HG02884 (cell line): ENCODE measurements at regions not wholly inside any gene's neighbourhood (a gene's known extent, or its start where the extent isn't known, plus 50 kb on each side); places are given as distances from the start of the nearest gene placed in this dataset.

Experiments
- ATAC-seq: cut with Tn5 transposase; IDR thresholded peaks from one replicate; pipeline ENCODE4 v1.9.1; 2021; ENCODE audit warnings: mild to moderate bottlenecking, moderate library complexity; ENCODE audit not compliant: unreplicated experiment

DNA sequence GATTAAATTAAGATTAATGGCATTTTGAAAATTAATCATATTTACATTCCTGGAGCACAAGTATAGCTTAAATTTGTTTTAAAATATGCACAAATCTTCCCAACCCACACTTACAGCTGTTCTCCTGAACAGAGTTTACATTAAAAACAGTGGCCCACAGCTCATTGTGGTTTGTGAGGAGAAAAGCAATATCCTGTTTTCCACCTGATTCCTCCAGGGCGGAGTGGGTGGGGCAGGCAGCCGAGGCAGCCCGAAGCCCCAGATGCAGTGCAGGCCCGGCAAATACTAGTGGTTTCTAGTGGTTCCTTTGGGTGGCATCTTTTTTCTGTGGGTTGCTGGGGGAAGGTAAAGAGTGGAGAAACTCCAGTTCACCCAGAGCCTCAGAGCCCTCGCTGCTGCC is 280.8 kb downstream of the ARHGAP12 start:
- ATAC-seq, result no peak

DNA sequence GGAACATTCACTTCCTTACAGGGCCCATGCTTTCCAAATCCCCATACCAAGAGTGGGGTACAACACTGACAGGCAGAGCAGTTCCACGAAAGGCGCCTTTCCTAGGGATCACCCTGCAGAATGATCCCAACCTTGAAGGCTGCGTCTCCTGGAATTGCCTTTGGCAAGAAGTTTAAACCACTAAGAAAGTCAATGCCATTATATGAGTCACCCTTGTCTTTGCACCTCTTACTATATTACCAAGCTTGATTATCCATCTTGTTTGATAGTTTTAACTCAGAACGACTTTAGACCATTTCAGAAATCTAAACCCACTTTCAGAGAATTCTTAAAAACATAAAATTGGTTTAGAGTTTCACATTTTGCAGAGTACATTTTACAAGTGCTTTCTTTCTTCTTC is 282.1 kb downstream of the ARHGAP12 start:
- ATAC-seq, result no peak

DNA sequence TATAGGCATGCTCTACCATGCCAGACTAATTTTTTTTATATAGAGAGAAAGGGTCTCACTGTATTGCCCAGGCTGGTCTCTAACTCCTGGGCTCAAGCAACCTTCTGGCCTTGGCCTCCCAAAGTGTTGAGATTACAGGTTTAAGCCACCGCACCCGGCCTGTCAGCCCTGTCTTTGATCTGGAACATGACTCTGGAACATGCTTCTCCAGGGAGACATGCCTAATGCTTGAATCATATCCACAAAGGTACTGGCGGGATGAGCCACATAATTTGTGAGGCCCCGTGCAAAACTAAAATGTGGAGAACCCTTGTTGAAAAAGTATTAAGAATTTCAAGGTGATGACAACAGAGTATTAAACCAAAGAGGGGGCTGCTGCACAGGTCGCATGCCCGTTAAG is 282.8 kb downstream of the ARHGAP12 start:
- no peak for ATAC-seq

DNA sequence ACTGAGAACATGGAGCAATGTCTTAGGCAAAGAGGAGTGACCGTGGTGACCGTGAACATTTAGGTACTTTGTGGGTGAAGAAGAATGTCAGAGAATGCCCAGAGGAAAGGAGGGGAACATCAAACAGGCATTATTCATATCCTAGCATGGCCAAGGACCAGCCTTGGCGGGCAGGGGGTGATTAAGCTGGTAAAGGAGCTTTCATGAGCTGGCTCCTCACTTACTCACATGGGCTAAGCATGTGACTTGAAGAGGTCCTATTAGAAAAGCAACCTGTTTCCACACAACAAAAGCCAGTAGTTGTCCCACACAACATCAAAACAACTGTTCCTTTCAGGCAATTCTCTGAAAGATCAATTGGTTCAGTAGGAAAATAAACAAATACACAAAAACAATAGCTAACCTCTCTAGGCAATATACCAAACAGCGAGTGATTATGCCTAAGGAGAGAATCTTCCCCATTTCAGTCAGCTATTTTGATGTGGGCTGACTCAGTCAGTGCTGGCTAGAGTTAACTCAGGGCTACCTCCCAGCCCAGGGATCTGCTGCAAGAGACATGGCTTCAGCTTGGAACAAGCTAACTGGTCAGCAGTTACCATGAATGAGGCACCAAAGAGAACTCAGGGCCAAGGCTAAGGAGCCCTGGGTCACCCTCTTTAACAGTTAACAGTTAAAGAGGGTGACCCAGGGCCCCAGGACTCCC is 283.5 kb downstream of the ARHGAP12 start:
- no peak for ATAC-seq

DNA sequence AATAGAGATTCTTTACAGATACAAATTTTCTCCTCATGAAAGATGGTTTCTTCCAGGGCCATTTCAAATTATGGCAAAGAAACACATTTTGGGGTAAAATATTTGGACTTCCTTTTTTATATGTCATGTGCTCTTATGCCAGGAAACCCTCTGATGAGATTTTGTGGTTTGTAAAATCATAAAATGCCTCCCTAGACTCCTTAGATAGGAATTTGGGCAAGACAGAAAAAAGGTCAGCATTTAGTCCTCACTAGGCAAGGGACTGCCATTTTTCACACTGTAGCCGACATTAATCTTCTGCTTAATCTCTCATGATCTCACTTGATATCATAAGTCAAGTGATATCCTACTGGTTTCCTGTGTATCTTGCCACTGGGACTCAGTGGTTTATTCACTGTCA is 286.4 kb downstream of the ARHGAP12 start:
- no peak for ATAC-seq

DNA sequence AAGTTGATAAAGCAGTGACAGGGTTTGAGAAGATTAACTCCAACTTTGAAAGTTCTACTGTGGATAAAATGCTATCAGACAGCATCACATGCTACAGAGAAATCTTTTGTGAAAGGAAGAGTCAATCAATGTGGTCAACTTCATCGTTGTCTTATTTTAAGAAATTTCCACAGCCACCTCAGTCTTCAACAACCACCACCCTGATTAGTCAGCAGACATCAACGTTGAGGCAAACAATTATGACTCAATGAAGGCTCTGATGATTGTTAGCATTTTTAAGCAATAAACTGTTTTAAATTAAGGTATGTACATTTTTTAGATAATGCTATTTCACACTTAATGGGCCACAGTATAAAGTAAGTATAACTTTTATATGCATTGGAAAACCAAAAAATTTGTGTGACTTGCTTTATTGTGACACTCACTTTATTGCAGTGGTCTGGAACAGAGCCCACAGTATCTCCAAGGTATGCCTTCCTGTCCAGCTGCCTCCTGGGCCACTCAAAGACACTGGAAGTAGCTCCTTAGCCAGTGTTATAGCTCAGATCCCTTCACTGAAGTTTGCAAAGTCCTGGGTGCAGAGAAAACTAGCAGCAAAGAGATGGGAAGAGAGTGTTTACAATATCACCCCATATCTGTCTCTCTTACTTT is 293.1 kb downstream of the ARHGAP12 start:
- no peak for ATAC-seq

DNA sequence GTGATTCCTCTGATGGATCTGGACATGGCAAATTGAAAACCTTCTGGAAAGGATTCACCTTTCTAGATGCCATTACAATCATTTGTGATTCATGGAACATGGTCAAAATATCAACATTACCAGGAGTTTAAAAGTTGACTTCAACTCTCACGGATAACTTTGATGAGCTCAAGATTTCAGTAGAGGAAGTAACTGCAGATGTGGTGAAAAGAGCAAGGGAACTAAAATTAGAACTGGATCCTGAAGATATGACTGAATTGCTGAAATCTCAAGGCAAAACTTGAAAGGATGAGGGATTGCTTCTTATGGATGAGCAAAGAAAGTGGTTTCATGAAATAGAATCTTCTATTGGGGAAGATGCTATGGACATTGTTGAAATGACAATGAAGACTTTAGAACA is 293.6 kb downstream of the ARHGAP12 start:
- no peak for ATAC-seq

DNA sequence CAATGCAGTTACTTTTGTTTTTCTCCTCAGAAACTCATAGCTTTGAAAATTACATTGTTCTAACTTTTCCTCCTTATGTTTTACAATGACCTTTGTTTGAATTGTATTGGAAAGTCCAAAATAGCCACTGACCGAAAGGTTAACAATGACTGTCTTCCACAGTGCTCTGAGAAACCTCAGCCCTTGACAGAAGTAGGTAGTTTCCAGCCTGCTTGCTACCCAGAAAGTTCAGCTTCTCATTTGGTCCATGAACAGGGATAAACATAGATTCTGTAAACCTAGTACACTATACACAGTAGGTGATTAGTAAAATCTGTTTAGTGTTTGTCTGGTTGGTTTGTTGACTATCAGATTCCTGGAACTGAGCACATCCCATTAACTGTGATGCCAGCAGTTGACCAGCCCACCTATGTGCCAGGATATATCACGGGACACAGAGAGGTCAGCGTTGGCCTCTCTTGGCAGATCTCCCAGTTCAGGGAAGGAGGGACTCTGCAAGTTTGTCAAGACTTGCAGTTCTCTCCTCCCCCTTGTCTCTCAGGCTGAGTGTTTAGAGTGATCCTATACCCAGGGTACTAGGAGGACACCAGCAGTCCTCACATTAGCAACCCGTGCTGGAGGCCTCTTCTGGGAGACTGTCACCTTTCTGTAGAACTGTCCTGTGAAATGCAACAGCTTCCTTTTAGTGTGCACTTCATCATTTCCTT is 297.6 kb downstream of the ARHGAP12 start:
- no peak for ATAC-seq

DNA sequence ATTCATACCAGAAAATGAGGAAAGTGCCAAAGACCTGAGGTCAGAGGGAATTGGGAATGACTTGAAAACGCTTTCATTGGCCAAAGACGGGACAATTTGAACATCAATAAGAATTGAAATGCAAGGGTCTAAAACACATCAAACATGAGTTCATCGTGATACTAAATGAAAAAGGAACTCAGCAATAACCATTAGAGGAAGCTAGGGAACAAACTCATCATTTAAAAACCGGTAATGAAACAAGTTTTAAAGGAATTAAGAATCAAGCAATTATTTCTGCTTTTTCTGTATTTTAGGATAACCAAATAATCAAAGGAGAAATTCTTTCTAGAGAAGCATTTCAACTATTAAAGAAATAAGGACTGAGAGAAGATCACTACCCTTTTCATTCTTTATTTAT is 303.1 kb downstream of the ARHGAP12 start:
- no peak for ATAC-seq

DNA sequence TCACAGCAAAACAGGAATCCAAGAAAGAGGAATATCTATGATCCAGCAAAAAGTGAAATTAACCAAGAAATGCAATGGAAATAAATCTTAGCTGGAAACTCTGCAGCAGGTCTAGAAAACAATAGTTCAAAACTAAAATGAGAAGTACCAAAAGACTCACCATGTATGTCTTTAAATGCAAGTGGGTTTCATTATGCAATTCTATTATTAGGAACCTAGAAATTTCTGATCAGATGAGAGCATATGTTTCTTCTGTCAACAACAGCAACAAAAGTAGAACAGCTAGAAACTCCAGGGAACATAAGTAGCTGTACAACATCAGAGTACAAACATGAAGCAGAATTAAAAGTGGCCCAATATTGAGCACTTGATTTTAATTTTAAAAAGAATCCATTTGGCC is 304.0 kb downstream of the ARHGAP12 start:
- no peak for ATAC-seq

DNA sequence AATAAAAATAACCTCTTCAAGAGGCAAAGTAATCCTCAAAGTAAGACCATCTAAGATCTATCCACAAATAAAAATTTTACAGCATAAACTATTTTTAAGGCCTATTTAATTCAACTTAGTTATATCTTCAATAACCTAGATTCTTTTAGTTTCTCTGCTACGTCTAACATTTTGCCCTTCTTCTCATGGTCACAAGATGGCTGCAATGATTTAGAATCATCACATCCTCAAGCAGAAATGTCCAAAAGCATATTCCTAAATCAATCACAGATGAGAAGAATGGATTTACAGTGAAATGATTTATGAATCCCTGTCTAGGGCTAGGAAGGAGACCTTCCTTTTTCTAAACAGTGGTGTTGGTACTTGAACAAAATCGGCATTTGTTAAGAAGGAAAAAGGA is 304.7 kb downstream of the ARHGAP12 start:
- no peak for ATAC-seq

DNA sequence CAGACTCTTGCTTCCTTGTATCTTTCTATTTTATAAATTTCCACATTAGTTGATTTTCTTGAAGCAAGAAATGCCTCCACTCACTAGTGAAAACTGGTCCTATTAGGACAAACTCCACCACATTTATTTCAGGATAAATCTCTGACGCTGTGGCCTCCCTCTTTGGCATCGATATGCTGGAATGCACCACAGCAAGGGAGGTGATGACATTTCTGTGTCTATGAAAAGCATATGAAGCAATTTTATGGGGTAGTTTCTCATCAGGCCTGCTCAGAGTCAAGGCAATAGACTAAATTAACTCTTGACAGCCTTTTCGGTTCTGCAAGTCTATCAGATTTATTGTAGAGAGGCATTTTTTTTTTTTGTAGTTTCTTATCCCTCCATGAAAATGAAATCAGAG is 304.4 kb downstream of the ZEB1 start:
- ATAC-seq, result no peak

DNA sequence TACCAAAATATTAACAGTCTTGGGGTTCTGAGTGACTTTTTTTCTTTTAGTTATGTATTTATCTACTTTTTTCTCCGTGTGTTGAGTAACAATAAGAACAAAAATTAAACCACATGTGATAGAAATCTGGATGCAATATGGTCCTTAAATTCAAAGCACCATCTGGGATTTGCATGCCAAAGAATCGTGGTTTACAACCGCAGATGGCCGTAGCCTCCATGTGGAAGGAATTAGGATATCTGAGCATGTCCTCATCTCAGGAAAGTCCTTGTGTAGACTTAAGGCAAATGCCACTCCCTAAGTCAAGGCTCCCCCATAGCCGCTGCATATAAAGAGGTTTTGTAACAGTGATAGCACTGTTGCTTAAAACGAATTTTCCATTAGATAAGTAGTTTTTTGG is 304.0 kb downstream of the ZEB1 start:
- no peak for ATAC-seq

DNA sequence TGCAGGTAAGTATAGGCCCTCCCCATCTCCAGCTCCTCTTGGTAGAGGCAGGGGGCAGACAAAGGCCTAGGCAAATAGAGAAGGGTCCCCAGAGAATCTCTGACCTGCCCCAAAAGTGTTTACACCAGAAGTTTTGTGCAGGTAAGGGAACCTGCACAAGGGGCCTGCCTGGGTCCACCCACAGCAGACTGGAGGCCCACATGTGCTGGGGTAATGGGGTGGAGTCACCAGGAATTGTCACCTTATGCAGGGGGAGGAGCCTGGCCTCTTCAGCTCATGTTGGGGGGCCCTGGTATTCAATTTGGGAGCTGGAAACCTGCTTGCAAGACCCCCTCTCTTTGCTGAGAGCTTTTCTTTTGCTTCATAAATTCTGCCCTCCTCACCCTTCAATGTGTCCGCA is 302.7 kb downstream of the ZEB1 start:
- no peak for ATAC-seq

DNA sequence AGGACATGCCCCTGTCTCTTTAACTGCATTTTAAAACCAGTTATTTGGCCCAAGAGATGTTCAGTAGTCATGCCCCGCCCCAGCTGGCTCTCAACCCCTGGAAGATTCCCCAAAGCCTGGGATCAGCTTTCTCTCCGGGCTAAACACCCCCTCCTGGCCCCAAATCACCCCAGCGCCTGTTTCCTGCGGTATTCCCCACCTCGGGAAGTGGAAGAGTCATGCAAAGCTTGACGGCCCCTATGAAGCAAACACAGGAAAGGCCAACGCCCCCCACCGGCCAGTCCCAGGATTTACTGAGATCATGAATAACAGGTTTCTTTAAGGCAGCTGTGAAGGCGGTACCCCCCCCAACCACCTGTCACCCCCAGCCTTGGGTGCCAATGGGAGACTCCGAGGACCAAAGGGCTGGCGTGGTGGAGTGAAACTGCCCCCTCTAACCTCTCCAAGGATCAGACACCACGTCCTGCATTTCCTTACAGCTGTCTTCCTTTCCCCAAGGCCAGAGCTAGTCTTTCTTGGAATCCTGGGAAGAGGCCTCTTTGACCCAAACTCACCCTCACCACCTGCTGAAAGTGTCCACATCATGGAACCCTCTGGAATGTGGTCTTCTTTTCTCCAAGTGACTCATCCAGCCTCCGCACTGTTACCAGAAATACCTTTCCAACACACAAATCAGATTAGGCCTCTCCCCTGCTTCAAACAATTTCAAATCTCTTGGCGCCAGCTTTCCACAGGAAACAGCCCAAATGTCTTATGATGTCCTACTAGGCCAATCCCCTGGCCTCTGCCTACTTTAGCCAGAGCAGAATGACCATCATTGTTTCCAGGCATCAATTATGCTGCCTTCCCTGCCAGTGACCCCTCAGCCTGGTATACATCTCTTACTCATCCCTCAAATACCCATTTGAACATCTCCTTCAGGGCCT is 301.5 kb downstream of the ZEB1 start:
- no peak for ATAC-seq

DNA sequence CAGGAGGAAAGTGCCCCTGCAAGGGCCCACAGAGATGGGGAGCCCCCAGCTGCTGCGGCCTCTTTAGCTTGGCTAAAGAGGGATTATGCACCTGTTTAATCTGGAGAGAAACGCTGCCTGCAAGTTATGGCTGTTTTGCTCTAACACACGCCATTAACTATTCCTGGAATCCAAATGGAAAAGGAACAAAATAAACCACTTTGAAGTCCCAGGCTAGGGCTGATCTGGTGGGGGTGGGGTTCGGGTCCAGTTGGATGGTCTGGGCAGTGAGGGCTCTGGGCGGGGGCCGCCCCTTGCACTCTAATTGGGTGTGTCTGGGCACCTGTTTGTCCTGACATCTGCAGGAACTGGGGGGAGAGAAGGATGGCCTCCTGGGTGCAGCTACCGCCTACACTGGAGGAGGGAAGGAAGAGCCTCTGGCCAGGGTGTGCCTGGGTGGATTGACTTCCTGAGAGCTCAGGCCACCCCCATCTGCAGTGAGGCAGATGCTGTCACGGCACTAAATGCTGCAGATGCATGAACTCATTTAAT is 300.6 kb downstream of the ZEB1 start:
- no peak for ATAC-seq

DNA sequence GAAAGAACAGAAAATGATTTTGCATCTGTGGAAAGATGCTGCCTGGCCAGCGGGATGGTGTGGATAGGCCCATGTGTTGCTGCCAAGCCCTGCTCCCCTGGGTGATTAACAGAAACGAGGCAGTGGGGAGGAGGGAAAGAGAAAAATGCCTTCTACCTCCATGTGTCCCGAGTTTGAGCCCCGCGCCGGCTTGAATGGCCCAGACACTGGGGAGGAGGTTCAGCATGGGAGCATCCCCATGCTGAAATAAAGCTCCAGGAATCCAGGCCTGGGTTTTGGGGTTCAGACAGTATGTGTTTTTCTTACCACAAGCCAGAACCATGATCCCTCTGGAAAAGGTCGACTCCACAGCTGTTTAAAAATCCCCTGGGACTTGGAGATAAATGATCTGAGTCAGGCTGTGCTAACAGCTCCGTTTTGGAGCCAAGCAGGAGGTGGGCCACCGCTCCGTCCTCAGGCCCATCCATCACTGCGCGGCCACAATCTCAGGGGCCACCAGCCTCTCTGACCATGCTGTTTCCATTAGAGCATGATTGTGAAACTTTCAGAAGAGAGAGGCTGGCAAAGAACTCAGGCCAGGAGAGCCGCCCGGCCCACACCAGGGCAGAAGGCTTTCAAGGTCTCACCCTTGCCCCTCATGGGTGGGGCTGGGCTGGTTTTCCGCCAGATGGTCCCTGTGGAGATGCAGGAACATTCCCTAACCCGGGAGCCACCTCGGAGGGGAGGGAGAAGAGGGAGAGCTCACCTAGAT is 299.7 kb downstream of the ZEB1 start:
- ATAC-seq, result no peak

DNA sequence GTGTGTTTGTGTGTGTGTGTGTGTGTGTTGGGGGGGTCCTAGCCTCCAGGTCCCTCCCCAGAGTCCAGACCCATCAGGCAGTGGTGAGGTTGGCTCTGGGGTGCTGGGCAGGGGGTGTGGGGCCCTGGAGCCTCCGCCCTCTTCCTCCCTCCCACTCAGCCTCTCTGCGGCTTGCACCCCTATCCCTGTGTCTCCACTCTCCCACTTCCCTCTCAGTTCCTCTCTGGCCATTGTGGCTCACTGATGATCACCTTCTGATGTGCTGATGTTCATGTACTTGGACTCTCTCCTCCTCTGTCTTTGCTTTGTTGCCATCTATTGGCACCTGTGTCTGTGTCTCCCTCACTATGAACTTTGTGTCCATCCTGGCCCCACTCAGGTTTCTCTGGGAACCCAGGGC is 298.7 kb downstream of the ZEB1 start:
- no peak for ATAC-seq

DNA sequence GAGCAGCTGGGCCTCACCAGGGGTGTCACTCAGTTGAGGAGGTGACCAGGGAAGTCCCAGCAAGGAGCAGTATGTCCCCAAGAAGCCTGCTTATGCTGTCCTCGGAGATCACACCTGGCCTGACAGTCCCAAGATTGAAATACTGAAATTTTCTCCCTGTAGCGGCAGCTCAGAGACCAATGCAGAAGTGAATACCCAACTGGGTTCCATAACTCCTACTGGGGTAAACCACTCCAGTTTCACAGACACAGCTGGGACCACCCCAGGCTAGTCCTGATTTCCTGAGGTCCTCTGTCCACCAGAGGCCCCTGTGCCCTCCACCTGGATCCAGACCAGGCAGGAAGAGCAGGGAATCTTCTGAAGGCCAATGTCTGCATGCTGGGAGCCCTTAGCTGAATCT is 298.1 kb downstream of the ZEB1 start:
- ATAC-seq, result no peak

DNA sequence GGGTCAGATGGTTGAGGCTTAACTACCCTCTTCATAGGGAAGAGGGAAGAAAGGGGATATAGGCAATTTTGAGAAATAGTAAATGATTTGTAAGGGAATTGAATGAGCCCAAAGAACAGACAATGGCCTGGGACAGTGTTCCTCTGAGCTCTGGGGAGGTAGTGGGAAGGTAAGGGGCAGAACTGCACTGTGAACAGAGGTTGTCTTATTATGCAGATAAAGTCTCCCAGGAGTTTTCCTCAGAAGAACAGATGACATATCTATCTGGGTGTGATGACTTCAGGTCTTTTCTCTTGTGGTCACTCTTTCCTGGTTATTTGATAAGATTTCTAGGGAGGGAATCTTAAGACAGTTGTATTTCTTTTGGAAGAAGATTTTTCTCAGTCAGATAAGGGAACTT is 296.1 kb downstream of the ZEB1 start:
- no peak for ATAC-seq
